KMS-11 (cell line): ENCODE measurements at regions not wholly inside any gene's neighbourhood (a gene's known extent, or its start where the extent isn't known, plus 50 kb on each side); places are given as distances from the start of the nearest gene placed in this dataset.

Experiments used
- H2AFZ ChIP-seq: fragments of 200-600 bp; sonication (generic); 2 replicates; pipeline ENCODE4 v1.6.1; 2016; ENCODE audit warnings: antibody characterized with exemption, mixed run types, low read depth
- H3K27ac ChIP-seq: fragments of 200-600 bp; sonication (generic); 2 replicates; pipeline ENCODE4 v1.6.1; 2016; ENCODE audit warnings: mild to moderate bottlenecking, mixed run types
- H3K27me3 ChIP-seq: fragments of 200-600 bp; sonication (generic); 2 replicates; pipeline ENCODE4 v1.6.1; 2017; ENCODE audit warnings: mild to moderate bottlenecking, low read depth, mixed run types, moderate library complexity; ENCODE audit not compliant: insufficient read depth
- H3K36me3 ChIP-seq: fragments of 200-600 bp; sonication (generic); 2 replicates; pipeline ENCODE4 v1.6.1; 2017; ENCODE audit warnings: mild to moderate bottlenecking, mixed run types; ENCODE audit not compliant: insufficient read depth
- H3K4me1 ChIP-seq: fragments of 200-600 bp; sonication (generic); 2 replicates; pipeline ENCODE4 v1.6.1; 2016; ENCODE audit warnings: mild to moderate bottlenecking, low read depth, mixed run types; ENCODE audit not compliant: poor library complexity, severe bottlenecking
- H3K4me2 ChIP-seq: fragments of 200-600 bp; sonication (generic); 2 replicates; pipeline ENCODE4 v1.7.0; 2016; ENCODE audit warnings: mild to moderate bottlenecking, mixed run types
- H3K4me3 ChIP-seq: fragments of 200-600 bp; sonication (generic); IDR thresholded peaks from 2 replicates; pipeline ENCODE4 v1.6.1; 2017; ENCODE audit warnings: low read depth, low read length, mixed read lengths; ENCODE audit not compliant: insufficient read depth
- H3K79me2 ChIP-seq: fragments of 200-600 bp; sonication (generic); 2 replicates; pipeline ENCODE4 v1.6.1; 2016; ENCODE audit warnings: low read depth, mixed run types; ENCODE audit not compliant: insufficient read depth
- H3K9ac ChIP-seq: fragments of 200-600 bp; sonication (generic); 2 replicates; pipeline ENCODE4 v1.6.1; 2016; ENCODE audit warnings: mild to moderate bottlenecking, mixed run types
- H4K20me1 ChIP-seq: fragments of 200-600 bp; sonication (generic); 2 replicates; pipeline ENCODE4 v1.6.1; 2016; ENCODE audit warnings: mild to moderate bottlenecking, mixed run types; ENCODE audit not compliant: insufficient read depth
- CTCF ChIP-seq: fragments of 200-600 bp; sonication (generic); conservative IDR thresholded peaks from 2 replicates; pipeline ENCODE4 v1.6.1; 2017; ENCODE audit warnings: low read depth, mild to moderate bottlenecking, antibody characterized with exemption, low read length, moderate library complexity, mixed read lengths

- Histone ChIP-seq H3K79me2 (no peaks in the 10 kb centered on the region), H2AFZ (no peak overlapping the region), H3K36me3 (no peaks in the 10 kb centered on the region), H4K20me1 (no peaks in the 10 kb centered on the region), H3K4me2 (no peak overlapping the region), H3K27ac (no peak overlapping the region), H3K27me3 (no peaks in the 10 kb centered on the region), H3K4me1 (no peaks in the 10 kb centered on the region), H3K4me3 (no peak overlapping the region), H3K9ac (no peak overlapping the region)
- TF ChIP-seq CTCF = no peak
Observed at GRCh38 chr18:46343456-46343855, 239.3 kb downstream of the HAUS1 start.

- no peaks in the 10 kb centered on the region for H3K79me2 ChIP-seq
- H3K27me3 ChIP-seq = no peaks in the 10 kb centered on the region
- H3K36me3 ChIP-seq = no peaks in the 10 kb centered on the region
- H3K4me3 ChIP-seq = no peak overlapping the region
- H3K4me2 ChIP-seq = no peak overlapping the region
- no peak overlapping the region for H2AFZ ChIP-seq
- no peaks in the 10 kb centered on the region for H3K4me1 ChIP-seq
- TF ChIP-seq CTCF = no peak
- H3K27ac ChIP-seq = no peak overlapping the region
- no peak overlapping the region for H3K9ac ChIP-seq
- H4K20me1 ChIP-seq = no peaks in the 10 kb centered on the region
Observed at GRCh38 chr18:46343931-46344372, 239.8 kb downstream of the HAUS1 start.

GRCh38 chr18:46344416-46345180 lies 240.4 kb downstream of the HAUS1 start:
- no peak overlapping the region for H3K27ac ChIP-seq
- no peak overlapping the region for H3K9ac ChIP-seq
- no peak for TF ChIP-seq CTCF
- H3K4me3 ChIP-seq = no peak overlapping the region
- H3K4me1 ChIP-seq = no peaks in the 10 kb centered on the region
- no peaks in the 10 kb centered on the region for H3K79me2 ChIP-seq
- H4K20me1 ChIP-seq = no peaks in the 10 kb centered on the region
- no peaks in the 10 kb centered on the region for H3K27me3 ChIP-seq
- H3K4me2 ChIP-seq = no peak overlapping the region
- no peaks in the 10 kb centered on the region for H3K36me3 ChIP-seq
- no peak overlapping the region for H2AFZ ChIP-seq

GRCh38 chr18:46345181-46345465 lies 240.9 kb downstream of the HAUS1 start:
- Histone ChIP-seq H4K20me1 (no peaks in the 10 kb centered on the region), H3K27me3 (no peaks in the 10 kb centered on the region), H3K27ac (no peak overlapping the region), H2AFZ (no peak overlapping the region), H3K36me3 (no peaks in the 10 kb centered on the region), H3K4me2 (no peak overlapping the region), H3K79me2 (no peaks in the 10 kb centered on the region), H3K4me1 (no peaks in the 10 kb centered on the region), H3K9ac (no peak overlapping the region), H3K4me3 (no peak overlapping the region)
- TF ChIP-seq CTCF = no peak
